Endothelial cell of umbilical vein (primary cell): ENCODE measurements at regions not wholly inside any gene's neighbourhood (a gene's known extent, or its start where the extent isn't known, plus 50 kb on each side); places are given as distances from the start of the nearest gene placed in this dataset.

Experiments used
- BruUV-seq: library from RNA; stranded (reverse); fragments of 400-500 nt; replicated peaks from 2 replicates; lab custom pipeline; 2021; lab: Mats Ljungman, UMichigan
- CTCF ChIA-PET: fragments of 300-600, 350-600 bp; sonication (Branson Sonifier 250); formaldehyde crosslinking; loops from one replicate; lab custom pipeline; 2021; ENCODE audit warnings: antibody characterized with exemption, inconsistent platforms; lab: Charles Lee
- POLR2A ChIA-PET: fragments of 300-600, 350-600 bp; sonication (Branson Sonifier 250); formaldehyde crosslinking; loops from one replicate; lab custom pipeline; 2021; ENCODE audit warnings: antibody characterized with exemption, inconsistent platforms; lab: Charles Lee
- DNase-seq: peaks from one replicate; pipeline ENCODE4 v3.0.0-alpha.2; 2011; ENCODE audit warnings: low read depth, low spot score
- FAIRE-seq: peaks from 2 replicates; lab custom pipeline; 2011; peaks lifted over from hg19 to GRCh38; lab: Jason Lieb, UNC
- H2AFZ ChIP-seq: 2 replicates; pipeline ENCODE4 v1.6.0; 2012; ENCODE audit warnings: low read depth, low read length, control low read depth, inconsistent platforms
- H3K27ac ChIP-seq: 2 replicates; pipeline ENCODE4 v1.5.1; 2011; ENCODE audit warnings: low read depth, mild to moderate bottlenecking, control low read depth, low read length, moderate library complexity; ENCODE audit not compliant: insufficient read depth
- H3K27me3 ChIP-seq, 2 experiments: 2 replicates each; pipeline versions ENCODE4 v1.6.0 to v1.6.1; 2011; ENCODE audit warnings: low read length in 2 of 2, mixed read lengths in 1 of 2; ENCODE audit not compliant: control insufficient read depth in 2 of 2, insufficient read depth in 2 of 2
- H3K36me3 ChIP-seq, 2 experiments: 2 replicates in 1 of 2; 3 replicates in 1 of 2; pipeline ENCODE4 v1.5.1; 2011; ENCODE audit warnings: low read length in 2 of 2, mild to moderate bottlenecking in 1 of 2, moderate library complexity in 1 of 2; ENCODE audit not compliant: control insufficient read depth in 2 of 2, insufficient read depth in 2 of 2; ENCODE audit errors: extremely low read depth in 1 of 2
- H3K4me1 ChIP-seq: 3 replicates; pipeline ENCODE4 v1.5.1; 2011; ENCODE audit warnings: mild to moderate bottlenecking, low read length; ENCODE audit not compliant: control insufficient read depth, insufficient read depth; ENCODE audit errors: extremely low read depth
- H3K4me2 ChIP-seq: 2 replicates; pipeline ENCODE4 v1.6.1; 2011; ENCODE audit warnings: low read length, control low read depth, mixed read lengths; ENCODE audit not compliant: insufficient read depth
- H3K4me3 ChIP-seq, 3 experiments: fragments of 200-600 bp in 1 of 3; sonication (generic), shearing (Covaris generic) in 1 of 3; replicated peaks in 1 of 3; 2 replicates each; pipeline ENCODE4 v1.5.1; 2011 to 2016; ENCODE audit warnings: control low read depth in 3 of 3, low read length in 3 of 3, mild to moderate bottlenecking in 2 of 3, inconsistent platforms in 1 of 3, low read depth in 1 of 3, moderate library complexity in 1 of 3; ENCODE audit not compliant: insufficient read depth in 1 of 3
- H3K79me2 ChIP-seq: 2 replicates; pipeline ENCODE4 v1.6.0; 2012; ENCODE audit warnings: low read length, inconsistent platforms; ENCODE audit not compliant: control insufficient read depth, insufficient read depth
- H3K9ac ChIP-seq: replicated peaks from 2 replicates; pipeline ENCODE3; 2011; ENCODE audit warnings: low read length, control low read depth; ENCODE audit not compliant: insufficient read depth; ENCODE audit errors: extremely low read depth
- H3K9me1 ChIP-seq: replicated peaks from 3 replicates; pipeline ENCODE4 v1.6.0; 2011; ENCODE audit warnings: mild to moderate bottlenecking, low read length; ENCODE audit not compliant: control insufficient read depth, insufficient read depth; ENCODE audit errors: extremely low read depth
- H3K9me3 ChIP-seq: replicated peaks from 2 replicates; pipeline ENCODE4 v1.5.1; 2012; ENCODE audit warnings: low read length, inconsistent platforms; ENCODE audit not compliant: control insufficient read depth, insufficient read depth
- H4K20me1 ChIP-seq: replicated peaks from 2 replicates; pipeline ENCODE3; 2011; ENCODE audit warnings: mild to moderate bottlenecking, low read length; ENCODE audit not compliant: control insufficient read depth, insufficient read depth; ENCODE audit errors: extremely low read depth
- CTCF ChIP-seq, 2 donors: IDR thresholded peaks; 1 replicate in 1 of 2; 2 replicates in 1 of 2; pipeline ENCODE4 v1.5.1; 2011; ENCODE audit warnings: low read length in 2 of 2, mild to moderate bottlenecking in 2 of 2, moderate library complexity in 2 of 2, control low read depth in 1 of 2, inconsistent platforms in 1 of 2, low read depth in 1 of 2; ENCODE audit not compliant: insufficient read depth in 1 of 2; ENCODE audit errors: extremely low read depth in 1 of 2
- GATA2 ChIP-seq: IDR thresholded peaks from 2 replicates; pipeline ENCODE4 v1.7.0; 2011; ENCODE audit warnings: low read depth, mild to moderate bottlenecking, moderate library complexity, mixed read lengths, low read length; ENCODE audit not compliant: insufficient read length, insufficient read depth
- JUN ChIP-seq: IDR thresholded peaks from 2 replicates; pipeline ENCODE4 v1.6.1; 2011; ENCODE audit warnings: borderline replicate concordance, low read depth; ENCODE audit not compliant: insufficient read length, insufficient read depth
- MAX ChIP-seq: IDR thresholded peaks from 2 replicates; pipeline ENCODE4 v1.6.1; 2011; ENCODE audit not compliant: insufficient read depth, insufficient read length
- POLR2A ChIP-seq: IDR thresholded peaks from 2 replicates; pipeline ENCODE4 v1.6.1; 2012; ENCODE audit warnings: low read depth, mild to moderate bottlenecking, control low read depth, low read length
- POLR2AphosphoS5 ChIP-seq: IDR thresholded peaks from 2 replicates; pipeline ENCODE4 v1.6.1; 2012; ENCODE audit warnings: low read depth, mild to moderate bottlenecking, control low read depth, low read length, moderate library complexity; ENCODE audit not compliant: insufficient read depth
- dilution Hi-C: fragments of 300-500 bp; cut with MboI; formaldehyde crosslinking; loops from one replicate; pipeline ENCODE4 v1.15.0; 2019; ENCODE audit warnings: low sequenced_read_pairs; ENCODE audit not compliant: extremely low pct_ligation_motif_present
- intact Hi-C: fragments of 100-400 bp; cut with micrococcal nuclease; formaldehyde crosslinking; loops from one replicate; pipeline ENCODE4 v1.10.0; 2022

GRCh38 chr1:87885278-87886025, 556.8 kb downstream of the LMO4 start:
- Histone ChIP-seq H3K4me2 (no peak overlapping the region), H3K4me3 (no peak overlapping the region), H3K36me3 (no peaks in the 10 kb centered on the region), H3K9ac (no peak overlapping the region), H3K9me3 (no peaks in the 10 kb centered on the region), H4K20me1 (no peaks in the 10 kb centered on the region), H2AFZ (no peak overlapping the region), H3K9me1 (no peaks in the 10 kb centered on the region), H3K4me1 (peaks cover 9% of the 10 kb centered on the region), H3K27me3 (no peaks in the 10 kb centered on the region), H3K27ac (no peak overlapping the region), H3K79me2 (no peaks in the 10 kb centered on the region)
- TF ChIP-seq GATA2 (no peak), MAX (no peak), POLR2AphosphoS5 (no peak)
- intact Hi-C loops, result no loop called here
- FAIRE-seq, result no peak
- dilution Hi-C loops, result no loop called here
- no TSS peak for BruUV-seq
- no peak for DNase-seq
- ChIA-PET CTCF (no interaction called here), POLR2A (no interaction called here)

GRCh38 chr1:87887100-87887499, 558.4 kb downstream of the LMO4 start:
- no peaks in the 10 kb centered on the region for H3K79me2 ChIP-seq

More at GRCh38 chr1:87887100-87887499, 558.4 kb downstream of the LMO4 start:
- Histone ChIP-seq H3K36me3 (no peaks in the 10 kb centered on the region), H3K9ac (no peak overlapping the region), H3K27me3 (no peaks in the 10 kb centered on the region), H3K9me1 (no peaks in the 10 kb centered on the region), H2AFZ (no peak overlapping the region), H3K9me3 (no peaks in the 10 kb centered on the region), H4K20me1 (no peaks in the 10 kb centered on the region), H3K4me3 (no peak overlapping the region), H3K4me2 (no peak overlapping the region), H3K4me1 (no peaks in the 10 kb centered on the region), H3K27ac (no peak overlapping the region)
- intact Hi-C loops, result no loop called here
- ChIA-PET CTCF (no interaction called here), POLR2A (no interaction called here)
- TF ChIP-seq POLR2A (no peak), CTCF (IDR thresholded peaks at IDR 0.05; ENCODE audit: extremely low read depth in 1 of 2, insufficient read depth in 1 of 2, low read depth in 1 of 2, low read length in 2 of 2) (no peak), JUN (no peak), MAX (no peak)
- no peak for FAIRE-seq
- no peak for DNase-seq
- no TSS peak for BruUV-seq
- dilution Hi-C loops, result no loop called here
